ENCODE measurements at regions not wholly inside any gene's neighbourhood (a gene's known extent, or its start where the extent isn't known, plus 50 kb on each side); places are given as distances from the start of the nearest gene placed in this dataset.

- TF ChIP-seq POLR2A (IDR thresholded peaks at IDR 0.05) (no peak), CTCF (IDR thresholded peaks at IDR 0.05) (no peak)
- Histone ChIP-seq H3K27me3 (no peaks in the 10 kb centered on the region), H3K36me3 (no peaks in the 10 kb centered on the region), H3K9me3 (no peaks in the 10 kb centered on the region), H3K27ac (peak overlapping the region in 1 of 2 donors; percentile 18), H3K4me3 (no peak overlapping the region), H3K4me1 (no peaks in the 10 kb centered on the region)
- no peak for DNase-seq
- intact Hi-C loops (cut with DNase I; ENCODE audit: low total_unique reads): no loop called here
These were observed 103.1 kb upstream of the MAP9 start for GRCh38 chr4:155479835-155480234.

- DNase-seq: no peak
- Histone ChIP-seq H3K4me3 (no peak overlapping the region), H3K4me1 (no peaks in the 10 kb centered on the region), H3K27ac (peak overlapping the region in 1 of 2 donors; percentile 25), H3K9me3 (no peaks in the 10 kb centered on the region), H3K36me3 (no peaks in the 10 kb centered on the region), H3K27me3 (no peaks in the 10 kb centered on the region)
- TF ChIP-seq POLR2A (IDR thresholded peaks at IDR 0.05): no peak
- TF ChIP-seq CTCF (IDR thresholded peaks at IDR 0.05): no peak
- intact Hi-C loops (cut with DNase I; ENCODE audit: low total_unique reads): no loop called here
These were observed 101.6 kb upstream of the MAP9 start for GRCh38 chr4:155478336-155478835.

GRCh38 chr4:155474758-155475157, 98.0 kb upstream of the MAP9 start:
- TF ChIP-seq POLR2A (IDR thresholded peaks at IDR 0.05) (no peak), CTCF (IDR thresholded peaks at IDR 0.05) (no peak)
- H3K27me3 ChIP-seq: no peaks in the 10 kb centered on the region
- H3K36me3 ChIP-seq: no peaks in the 10 kb centered on the region
- no peak overlapping the region for H3K4me3 ChIP-seq
- H3K9me3 ChIP-seq: no peaks in the 10 kb centered on the region
- DNase-seq: no peak
- no peaks in the 10 kb centered on the region for H3K4me1 ChIP-seq
- peak overlapping the region in 1 of 2 donors; percentile 31 for H3K27ac ChIP-seq
- intact Hi-C loops (cut with DNase I; ENCODE audit: low total_unique reads): no loop called here

GRCh38 chr4:155473420-155474095, 96.8 kb upstream of the MAP9 start:
- H3K27ac ChIP-seq: peak overlapping the region in 1 of 2 donors; percentile 14
- no peaks in the 10 kb centered on the region for H3K36me3 ChIP-seq
- no peaks in the 10 kb centered on the region for H3K9me3 ChIP-seq
- no peaks in the 10 kb centered on the region for H3K4me1 ChIP-seq
- DNase-seq: no peak
- no peak overlapping the region for H3K4me3 ChIP-seq
- H3K27me3 ChIP-seq: no peaks in the 10 kb centered on the region
- no peak for TF ChIP-seq CTCF (IDR thresholded peaks at IDR 0.05)
- TF ChIP-seq POLR2A (IDR thresholded peaks at IDR 0.05): no peak
- intact Hi-C loops (cut with DNase I; ENCODE audit: low total_unique reads): no loop called here

- H3K4me1 ChIP-seq: no peaks in the 10 kb centered on the region
- no peak overlapping the region for H3K4me3 ChIP-seq
- TF ChIP-seq CTCF (IDR thresholded peaks at IDR 0.05) (no peak), POLR2A (IDR thresholded peaks at IDR 0.05) (no peak)
- intact Hi-C loops (cut with DNase I; ENCODE audit: low total_unique reads): no loop called here
- no peaks in the 10 kb centered on the region for H3K27me3 ChIP-seq
- no peak for DNase-seq
- no peaks in the 10 kb centered on the region for H3K36me3 ChIP-seq
- no peaks in the 10 kb centered on the region for H3K9me3 ChIP-seq
- no peak overlapping the region for H3K27ac ChIP-seq
These were observed 91.5 kb upstream of the MAP9 start for GRCh38 chr4:155468282-155468681.

All from uterus (tissue), 3 donors.